HEK293 (cell line): ENCODE measurements at regions not wholly inside any gene's neighbourhood (a gene's known extent, or its start where the extent isn't known, plus 50 kb on each side); places are given as distances from the start of the nearest gene placed in this dataset.

Experiments used
- CTCF ChIA-PET: fragments of 350-600 bp; formaldehyde crosslinking; extraction: SDS; loops from one replicate; lab custom pipeline; 2021; ENCODE audit warnings: antibody characterized with exemption; lab: Yijun Ruan, JAX
- POLR2A ChIA-PET: fragments of 300-600 bp; formaldehyde crosslinking; extraction: SDS; loops from one replicate; lab custom pipeline; 2020; ENCODE audit warnings: antibody characterized with exemption, inconsistent platforms; lab: Yijun Ruan, JAX
- H3K27ac ChIP-seq: fragments of 200-500 bp; sonication (Bioruptor generic); 2 replicates; pipeline ENCODE4 v1.5.1; 2014; ENCODE audit warnings: low read depth, low read length, control low read depth, inconsistent platforms; ENCODE audit errors: extremely low read depth
- H3K36me3 ChIP-seq, 2 experiments: fragments of 200-500 bp in 1 of 2; sonication (Bioruptor generic) in 1 of 2; 1 replicate in 1 of 2; 2 replicates in 1 of 2; pipeline ENCODE4 v1.5.1; 2014 to 2017; ENCODE audit warnings: inconsistent platforms in 2 of 2, low read length in 2 of 2; ENCODE audit not compliant: control insufficient read depth in 2 of 2, insufficient read depth in 1 of 2
- H3K4me1 ChIP-seq: fragments of 200-500 bp; sonication (Bioruptor generic); 2 replicates; pipeline ENCODE4 v1.5.1; 2014; ENCODE audit warnings: mild to moderate bottlenecking, low read length, inconsistent platforms; ENCODE audit not compliant: control insufficient read depth, insufficient read depth
- H3K4me3 ChIP-seq: 2 replicates; pipeline ENCODE4 v1.5.1; 2011; ENCODE audit warnings: low read depth, mild to moderate bottlenecking, control low read depth, low read length, moderate library complexity
- H3K9me3 ChIP-seq: fragments of 200-500 bp; sonication (Bioruptor generic); 2 replicates; pipeline ENCODE4 v1.5.1; 2014; ENCODE audit warnings: low read depth, low read length, inconsistent platforms; ENCODE audit not compliant: control insufficient read depth, insufficient read depth
- CTCF ChIP-seq: fragments of 450-650 bp; formaldehyde crosslinking; IDR thresholded peaks from 2 replicates; pipeline ENCODE4 v1.5.1; 2016; ENCODE audit warnings: missing biosample characterization, missing genetic modification characterization
- FEZF1 ChIP-seq: fragments of 450-650 bp; formaldehyde crosslinking; IDR thresholded peaks from 2 replicates; pipeline ENCODE4 v1.5.1; 2016; ENCODE audit warnings: missing biosample characterization, missing genetic modification characterization
- HOXA7 ChIP-seq: sonication (generic); formaldehyde crosslinking; IDR thresholded peaks from 2 replicates; pipeline ENCODE4 v1.8.1; 2022; ENCODE audit warnings: missing genetic modification reagents, borderline replicate concordance
- IKZF3 ChIP-seq: fragments of 450-650 bp; IDR thresholded peaks from 2 replicates; pipeline ENCODE4 v1.5.0; 2018; ENCODE audit warnings: missing biosample characterization, mild to moderate bottlenecking, missing genetic modification characterization, moderate library complexity
- TCF7L2 ChIP-seq: IDR thresholded peaks from 2 replicates; pipeline ENCODE4 v1.6.1; 2011; ENCODE audit warnings: low read depth, mild to moderate bottlenecking, inconsistent platforms, low read length, moderate library complexity, borderline replicate concordance
- WT1 ChIP-seq: fragments of 450-650 bp; formaldehyde crosslinking; IDR thresholded peaks from 2 replicates; pipeline ENCODE4 v1.5.1; 2016; ENCODE audit warnings: missing biosample characterization, missing genetic modification characterization
- ZBTB20 ChIP-seq: fragments of 450-650 bp; formaldehyde crosslinking; IDR thresholded peaks from 2 replicates; pipeline ENCODE4 v1.5.1; 2016; ENCODE audit warnings: missing biosample characterization, missing genetic modification characterization
- ZEB2 ChIP-seq: fragments of 450-650 bp; formaldehyde crosslinking; IDR thresholded peaks from 2 replicates; pipeline ENCODE4 v1.5.1; 2016; ENCODE audit warnings: missing biosample characterization, missing genetic modification characterization
- ZNF138 ChIP-seq: fragments of 450-650 bp; formaldehyde crosslinking; IDR thresholded peaks from 2 replicates; pipeline ENCODE4 v1.5.1; 2016; ENCODE audit warnings: missing biosample characterization, missing genetic modification characterization, borderline replicate concordance
- ZNF248 ChIP-seq: fragments of 450-650 bp; formaldehyde crosslinking; IDR thresholded peaks from 2 replicates; pipeline ENCODE4 v1.5.1; 2017; ENCODE audit warnings: missing biosample characterization, missing genetic modification characterization
- ZNF280D ChIP-seq: fragments of 450-650 bp; formaldehyde crosslinking; IDR thresholded peaks from 2 replicates; pipeline ENCODE4 v1.5.1; 2016; ENCODE audit warnings: missing biosample characterization, missing genetic modification characterization
- ZNF324 ChIP-seq: fragments of 450-650 bp; formaldehyde crosslinking; IDR thresholded peaks from 2 replicates; pipeline ENCODE4 v1.5.1; 2016; ENCODE audit warnings: missing biosample characterization, missing genetic modification characterization
- ZNF350 ChIP-seq: fragments of 450-650 bp; formaldehyde crosslinking; IDR thresholded peaks from 2 replicates; pipeline ENCODE4 v1.5.0; 2017; ENCODE audit warnings: missing biosample characterization, mild to moderate bottlenecking, missing genetic modification characterization
- ZNF404 ChIP-seq: fragments of 450-650 bp; formaldehyde crosslinking; IDR thresholded peaks from 2 replicates; pipeline ENCODE4 v1.5.1; 2017; ENCODE audit warnings: missing biosample characterization, missing genetic modification characterization
- ZNF48 ChIP-seq: fragments of 450-650 bp; formaldehyde crosslinking; IDR thresholded peaks from 2 replicates; pipeline ENCODE4 v1.5.1; 2016; ENCODE audit warnings: missing biosample characterization, missing genetic modification characterization
- ZNF645 ChIP-seq: fragments of 450-650 bp; formaldehyde crosslinking; IDR thresholded peaks from 2 replicates; pipeline ENCODE4; 2016; ENCODE audit warnings: missing biosample characterization, missing genetic modification characterization
- ZNF785 ChIP-seq: fragments of 450-650 bp; formaldehyde crosslinking; IDR thresholded peaks from 2 replicates; pipeline ENCODE4 v1.5.1; 2016; ENCODE audit warnings: missing biosample characterization, missing genetic modification characterization

DNA sequence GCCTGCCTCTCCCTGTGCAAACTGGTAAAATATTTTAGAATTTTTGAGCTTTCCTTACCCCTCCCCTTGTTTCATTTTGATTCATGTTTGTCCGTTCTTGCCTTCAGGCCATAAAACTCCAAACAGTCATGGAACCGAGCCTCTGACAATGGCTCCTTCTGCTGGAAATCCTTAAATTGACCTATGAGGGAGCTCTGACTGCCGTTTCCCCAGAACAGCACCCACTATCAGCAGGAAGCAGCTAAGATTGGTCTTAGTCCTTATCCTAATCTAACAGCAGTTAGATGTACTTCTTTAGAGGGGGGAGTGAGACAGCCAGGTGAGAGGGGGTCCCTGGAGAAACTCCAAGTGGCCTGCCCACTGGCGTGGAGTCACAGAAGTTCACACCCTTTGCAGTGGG is 106.7 kb downstream of the FAM174A start:
- ChIA-PET CTCF (no interaction called here), POLR2A (no interaction called here)
- H3K27ac ChIP-seq = no peak overlapping the region
- no peaks in the 10 kb centered on the region for H3K9me3 ChIP-seq
- H3K4me1 ChIP-seq = no peaks in the 10 kb centered on the region
- no peak for TF ChIP-seq IKZF3
- TF ChIP-seq ZNF324 (tag by site-specific recombination) = no peak
- TF ChIP-seq ZNF48 (tag by site-specific recombination) = no peak
- TF ChIP-seq ZNF248 (tag by site-specific recombination) = no peak
- no peak for TF ChIP-seq ZEB2 (tag by site-specific recombination)
- no peak overlapping the region for H3K4me3 ChIP-seq
- no peaks in the 10 kb centered on the region for H3K36me3 ChIP-seq

DNA sequence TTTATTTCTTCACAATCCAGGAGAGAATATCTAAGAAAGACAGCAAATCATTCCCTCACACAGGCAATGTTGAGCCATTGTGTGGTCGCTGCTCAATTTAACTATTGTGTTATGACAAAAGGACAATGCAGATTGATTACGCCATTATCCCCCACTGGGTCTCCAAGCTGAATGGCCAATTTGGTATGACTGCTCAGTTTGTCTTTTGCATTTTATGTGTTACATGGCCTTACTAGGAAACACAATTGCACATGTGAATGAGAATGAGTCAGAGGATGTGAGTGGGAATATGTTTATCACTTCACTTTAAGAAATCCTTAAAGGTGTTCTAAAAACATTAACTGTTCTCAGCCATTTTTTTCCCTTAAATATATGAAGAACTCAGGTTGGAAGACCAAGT is 108.3 kb downstream of the FAM174A start:
- H3K4me1 ChIP-seq = no peaks in the 10 kb centered on the region
- H3K9me3 ChIP-seq = no peaks in the 10 kb centered on the region
- no peaks in the 10 kb centered on the region for H3K36me3 ChIP-seq
- H3K27ac ChIP-seq = no peak overlapping the region
- TF ChIP-seq FEZF1 (tag by site-specific recombination) = peak; percentile 76
- no peak for TF ChIP-seq ZNF280D (tag by site-specific recombination)
- TF ChIP-seq WT1 (tag by site-specific recombination) = no peak
- TF ChIP-seq TCF7L2 = no peak
- no peak for TF ChIP-seq CTCF (tag by site-specific recombination)
- TF ChIP-seq ZNF785 (tag by site-specific recombination) = no peak
- no peak for TF ChIP-seq ZNF404
- no peak for TF ChIP-seq ZNF350 (tag by site-specific recombination)
- TF ChIP-seq ZNF645 (tag by site-specific recombination) = no peak
- ChIA-PET CTCF (no interaction called here), POLR2A (no interaction called here)
- no peak overlapping the region for H3K4me3 ChIP-seq

GRCh38 chr5:100644185-100644584 is 109.0 kb downstream of the FAM174A start:
- no peak for TF ChIP-seq ZNF138 (tag by site-specific recombination)
- TF ChIP-seq HOXA7 = no peak
- TF ChIP-seq ZBTB20 (tag by site-specific recombination) = no peak
- TF ChIP-seq, all 188 proteins: peak for 0
- POLR2A ChIA-PET = no interaction called here
- no peaks in the 10 kb centered on the region for H3K4me1 ChIP-seq
- H3K36me3 ChIP-seq = no peaks in the 10 kb centered on the region
- CTCF ChIA-PET = no interaction called here
- H3K4me3 ChIP-seq = no peak overlapping the region
- no peaks in the 10 kb centered on the region for H3K9me3 ChIP-seq
- H3K27ac ChIP-seq = no peak overlapping the region
